K562 (cell line): ENCODE measurements at regions not wholly inside any gene's neighbourhood (a gene's known extent, or its start where the extent isn't known, plus 50 kb on each side); places are given as distances from the start of the nearest gene placed in this dataset.

Source experiments
- ATAC-seq: fragments of 200-7000 bp; cut with Tn5 transposase; 3 replicates; pipeline ENCODE4 v1.9.1; 2020; ENCODE audit warnings: moderate library complexity
- BruUV-seq: library from RNA; stranded (reverse); fragments of 400-500 nt; replicated peaks from 2 replicates; lab custom pipeline; 2021; lab: Mats Ljungman, UMichigan
- CTCF ChIA-PET: fragments of 300-600 bp; formaldehyde crosslinking; extraction: SDS; loops from one replicate; lab custom pipeline; 2021; ENCODE audit warnings: low intra/inter-chr PET ratio; lab: Yijun Ruan, JAX
- POLR2A ChIA-PET: fragments of 300-600, 350-650 bp; sonication (Branson Sonifier 250); formaldehyde crosslinking; extraction: SDS; loops from one replicate; lab custom pipeline; 2021; ENCODE audit warnings: antibody characterized with exemption, inconsistent platforms; lab: Yijun Ruan, JAX
- DNase-seq, 4 experiments: peaks; one replicate each; pipeline versions ENCODE4 v3.0.0 to v3.0.0-alpha.2; 2011 to 2018; ENCODE audit warnings: low spot score in 3 of 4, mixed read lengths in 3 of 4; ENCODE audit errors: extremely low read depth in 1 of 4
- FAIRE-seq: peaks from 2 replicates; lab custom pipeline; 2011; peaks lifted over from hg19 to GRCh38; lab: Jason Lieb, UNC
- H2AFZ ChIP-seq: 2 replicates; pipeline ENCODE4 v1.6.0; 2011; ENCODE audit warnings: low read depth, low read length, control low read depth, inconsistent platforms
- H3K27ac ChIP-seq: fragments of 200-600 bp; 3 replicates; pipeline ENCODE4 v1.8.0; 2011; ENCODE audit warnings: low read depth, mild to moderate bottlenecking, control low read depth, inconsistent platforms, low read length, moderate library complexity, mixed read lengths; ENCODE audit errors: extremely low read depth
- H3K27me3 ChIP-seq, 2 experiments: fragments of 300-600 bp in 1 of 2; 2 replicates in 1 of 2; 3 replicates in 1 of 2; pipeline versions ENCODE4 v1.6.0 to v1.8.0; 2011; ENCODE audit warnings: inconsistent platforms in 2 of 2, low read length in 2 of 2, mild to moderate bottlenecking in 1 of 2, mixed read lengths in 1 of 2, moderate library complexity in 1 of 2; ENCODE audit not compliant: control insufficient read depth in 2 of 2, insufficient read depth in 2 of 2
- H3K36me3 ChIP-seq: fragments of 300-600 bp; 3 replicates; pipeline ENCODE4 v1.8.0; 2011; ENCODE audit warnings: mild to moderate bottlenecking, low read length, inconsistent platforms; ENCODE audit not compliant: control insufficient read depth, insufficient read depth
- H3K4me1 ChIP-seq, 2 experiments: fragments of 200-600 bp in 1 of 2; replicated peaks in 1 of 2; 2 replicates in 1 of 2; 3 replicates in 1 of 2; pipeline versions ENCODE4 v1.5.1 to v1.8.0; 2011; ENCODE audit warnings: inconsistent platforms in 2 of 2, low read length in 2 of 2, mild to moderate bottlenecking in 1 of 2, mixed read lengths in 1 of 2, moderate library complexity in 1 of 2; ENCODE audit not compliant: control insufficient read depth in 2 of 2, insufficient read depth in 2 of 2
- H3K4me2 ChIP-seq: 2 replicates; pipeline ENCODE4 v1.6.1; 2011; ENCODE audit warnings: low read length, control low read depth, inconsistent platforms, mixed read lengths; ENCODE audit not compliant: insufficient read depth
- H3K4me3 ChIP-seq: fragments of 200-600 bp; sonication (generic), shearing (Covaris generic); 2 replicates; pipeline ENCODE4 v1.5.1; 2016; ENCODE audit warnings: control low read depth, inconsistent platforms
- H3K79me2 ChIP-seq: fragments of 200-600 bp; 3 replicates; pipeline ENCODE4 v1.8.0; 2011; ENCODE audit warnings: low read length, inconsistent platforms; ENCODE audit not compliant: control insufficient read depth, insufficient read depth
- H3K9ac ChIP-seq, 2 experiments: 2 replicates each; pipeline versions ENCODE4 v1.6.0 to v1.6.1; 2011; ENCODE audit warnings: low read depth in 2 of 2, low read length in 2 of 2, control low read depth in 1 of 2, inconsistent platforms in 1 of 2, mild to moderate bottlenecking in 1 of 2, mixed read lengths in 1 of 2; ENCODE audit not compliant: insufficient read depth in 1 of 2
- H3K9me1 ChIP-seq: one replicate; pipeline ENCODE4 v1.6.0; 2011; ENCODE audit warnings: inconsistent platforms, mild to moderate bottlenecking, low read length, moderate library complexity; ENCODE audit not compliant: control insufficient read depth, insufficient read depth
- H3K9me3 ChIP-seq: replicated peaks from 2 replicates; pipeline ENCODE4 v1.5.1; 2011; ENCODE audit warnings: low read depth, low read length, inconsistent platforms; ENCODE audit not compliant: control insufficient read depth, insufficient read depth
- H4K20me1 ChIP-seq: replicated peaks from 2 replicates; pipeline ENCODE4 v1.6.1; 2011; ENCODE audit warnings: low read length, inconsistent platforms, mixed read lengths; ENCODE audit not compliant: control insufficient read depth, insufficient read depth
- HNRNPK ChIP-seq: fragments of 200-400 bp; formaldehyde crosslinking; IDR thresholded peaks from one replicate; pipeline ENCODE4 v1.6.1; 2018; ENCODE audit warnings: mild to moderate bottlenecking, low read depth, low read length; ENCODE audit not compliant: poor library complexity, severe bottlenecking
- RERE ChIP-seq: sonication (generic); formaldehyde crosslinking; IDR thresholded peaks from 2 replicates; pipeline ENCODE4 v1.8.0; 2023; ENCODE audit warnings: missing genetic modification reagents, mild to moderate bottlenecking, borderline replicate concordance
- WGBS: fragments of 100-300 bp; shearing (Covaris generic); methylation state at CpG from one replicate; pipeline ENCODE4 v1.1.6; 2016; ENCODE audit warnings: low coverage, mixed read lengths; ENCODE audit not compliant: insufficient coverage; ENCODE audit errors: missing lambda C conversion rate; 5-methylcytosine and 5-hydroxymethylcytosine counted together
- in situ Hi-C: fragments of 300-500 bp; cut with MboI; formaldehyde crosslinking; loops from 4 replicates; pipeline ENCODE4 v1.15.0; 2018; ENCODE audit warnings: inconsistent platforms, mixed read lengths
- intact Hi-C: fragments of 100-400 bp; cut with micrococcal nuclease; formaldehyde crosslinking; loops from 2 replicates; pipeline ENCODE4 v1.14.2; 2022

GRCh38 chr7:22008683-22009082, 63.0 kb upstream of the CDCA7L start:
- H3K4me3 ChIP-seq: no peak overlapping the region
- H3K27me3 ChIP-seq: peaks cover 6 to 9% of the 10 kb centered on the region in 2 experiments; a peak in 4 of 5 replicates
- H3K4me2 ChIP-seq: no peak overlapping the region
- TF ChIP-seq RERE (CRISPR knock-in tag) (no peak), HNRNPK (peak; percentile 54)
- ChIA-PET POLR2A (no interaction called here), CTCF (no interaction called here)
- H3K27ac ChIP-seq: no peak overlapping the region
- H3K9me1 ChIP-seq: no peaks in the 10 kb centered on the region
- no TSS peak for BruUV-seq
- WGBS: 0% methylated on average over 5 of the region's 5 CpGs
- FAIRE-seq: no peak
- H2AFZ ChIP-seq: no peak overlapping the region
- intact Hi-C loops (loop anchor here (10.0 kb wide), 3 partner anchors 76 to 324 kb away; no protein-coding TSS in a partner anchor), in situ Hi-C loops (loop anchor here (25.0 kb wide), 1 partner anchor 746 kb away; no protein-coding TSS in a partner anchor)
- H3K9ac ChIP-seq: no peak overlapping the region
- no peaks in the 10 kb centered on the region for H4K20me1 ChIP-seq
- no peaks in the 10 kb centered on the region for H3K36me3 ChIP-seq
- no peaks in the 10 kb centered on the region for H3K9me3 ChIP-seq
- no peaks in the 10 kb centered on the region for H3K79me2 ChIP-seq
- no peak for ATAC-seq
- no peak for DNase-seq
- no peaks in the 10 kb centered on the region for H3K4me1 ChIP-seq
